GM23338 (cell line): ENCODE measurements at regions not wholly inside any gene's neighbourhood (a gene's known extent, or its start where the extent isn't known, plus 50 kb on each side); places are given as distances from the start of the nearest gene placed in this dataset.

ENCODE experiments used
- ATAC-seq: fragments of 200-7000 bp; cut with Tn5 transposase; 3 replicates; pipeline ENCODE4 v1.9.1; 2020
- DNase-seq: peaks from one replicate; pipeline ENCODE4 v3.0.0-alpha.2; 2015; ENCODE audit warnings: low spot score
- H2AFZ ChIP-seq: fragments of 200-600 bp; sonication (generic); 2 replicates; pipeline ENCODE4 v1.8.0; 2016; ENCODE audit warnings: antibody characterized with exemption, mild to moderate bottlenecking, moderate library complexity
- H3F3A ChIP-seq: fragments of 200-600 bp; sonication (generic); replicated peaks from 2 replicates; pipeline ENCODE4 v1.8.0; 2017; ENCODE audit warnings: antibody characterized with exemption, mixed run types, low read depth
- H3K27ac ChIP-seq: fragments of 200-600 bp; sonication (generic); 2 replicates; pipeline ENCODE4 v1.6.1; 2016; ENCODE audit warnings: low read depth
- H3K27me3 ChIP-seq: fragments of 200-600 bp; sonication (generic); 2 replicates; pipeline ENCODE4 v1.8.0; 2016; ENCODE audit warnings: mild to moderate bottlenecking, mixed run types, moderate library complexity; ENCODE audit not compliant: insufficient read depth
- H3K36me3 ChIP-seq: fragments of 200-600 bp; sonication (generic); 2 replicates; pipeline ENCODE4 v1.8.0; 2016; ENCODE audit warnings: mild to moderate bottlenecking; ENCODE audit not compliant: insufficient read depth
- H3K4me1 ChIP-seq: fragments of 200-600 bp; sonication (generic); 2 replicates; pipeline ENCODE4 v1.8.0; 2016; ENCODE audit warnings: mild to moderate bottlenecking, moderate library complexity; ENCODE audit not compliant: insufficient read depth
- H3K4me2 ChIP-seq: fragments of 200-600 bp; sonication (generic); 2 replicates; pipeline ENCODE4 v1.7.1; 2017; ENCODE audit warnings: mixed run types
- H3K4me3 ChIP-seq: fragments of 200-600 bp; sonication (generic); 2 replicates; pipeline ENCODE4 v1.6.1; 2016; ENCODE audit warnings: mixed run types
- H3K79me2 ChIP-seq: fragments of 200-600 bp; sonication (generic); replicated peaks from 2 replicates; pipeline ENCODE4 v1.8.0; 2017; ENCODE audit warnings: mild to moderate bottlenecking; ENCODE audit not compliant: insufficient read depth
- H3K9me2 ChIP-seq: fragments of 200-600 bp; sonication (generic); 2 replicates; pipeline ENCODE4 v1.8.0; 2017; ENCODE audit not compliant: insufficient read depth
- H4K20me1 ChIP-seq: fragments of 200-600 bp; sonication (generic); replicated peaks from 2 replicates; pipeline ENCODE4 v1.8.0; 2017; ENCODE audit warnings: mild to moderate bottlenecking; ENCODE audit not compliant: insufficient read depth
- H3K27ac Mint-ChIP-seq: 2 replicates; pipeline ENCODE4 v1.8.0; 2020; ENCODE audit warnings: inconsistent platforms, mild to moderate bottlenecking, moderate library complexity, mixed read lengths
- H3K27me3 Mint-ChIP-seq: 3 replicates; pipeline ENCODE4 v1.8.0; 2022; ENCODE audit warnings: low read depth, mild to moderate bottlenecking, moderate library complexity, mixed read lengths, inconsistent platforms; ENCODE audit not compliant: insufficient read depth, poor library complexity
- H3K36me3 Mint-ChIP-seq: 3 replicates; pipeline ENCODE4 v1.8.0; 2021; ENCODE audit warnings: low read depth, mild to moderate bottlenecking, inconsistent platforms, moderate library complexity, mixed read lengths
- H3K4me1 Mint-ChIP-seq: 3 replicates; pipeline ENCODE4 v1.8.0; 2020; ENCODE audit warnings: mild to moderate bottlenecking, inconsistent platforms, mixed read lengths
- H3K4me3 Mint-ChIP-seq: 3 replicates; pipeline ENCODE4 v1.8.0; 2021; ENCODE audit warnings: moderate library complexity, mild to moderate bottlenecking, inconsistent platforms, mixed read lengths
- H3K9me3 Mint-ChIP-seq: 3 replicates; pipeline ENCODE4 v1.8.0; 2020; ENCODE audit warnings: moderate library complexity, mild to moderate bottlenecking, inconsistent platforms, mixed read lengths
- CREB1 ChIP-seq: fragments of 250-450 bp; sonication (Bioruptor Pico); IDR thresholded peaks from 2 replicates; pipeline ENCODE4 v1.5.0; 2020; ENCODE audit warnings: low read depth, mild to moderate bottlenecking, moderate library complexity
- ETS1 ChIP-seq: IDR thresholded peaks from 2 replicates; pipeline ENCODE4 v1.6.1; 2016; ENCODE audit warnings: antibody characterized with exemption
- EZH2 ChIP-seq: fragments of 200-600 bp; sonication (generic); IDR thresholded peaks from one replicate; pipeline ENCODE4 v1.8.0; 2017; ENCODE audit warnings: antibody characterized with exemption, mild to moderate bottlenecking, low read depth; ENCODE audit not compliant: unreplicated experiment
- EZH2phosphoT487 ChIP-seq: fragments of 200-600 bp; sonication (generic); IDR thresholded peaks from one replicate; pipeline ENCODE4 v1.8.1; 2018; ENCODE audit warnings: antibody characterized with exemption; ENCODE audit not compliant: unreplicated experiment
- JUNB ChIP-seq: IDR thresholded peaks from one replicate; pipeline ENCODE4 v1.6.1; 2016; ENCODE audit warnings: antibody characterized with exemption; ENCODE audit not compliant: unreplicated experiment
- NANOG ChIP-seq: IDR thresholded peaks from 2 replicates; pipeline ENCODE4 v1.6.1; 2016; ENCODE audit warnings: antibody characterized with exemption, borderline replicate concordance
- POLR2AphosphoS5 ChIP-seq: IDR thresholded peaks from 2 replicates; pipeline ENCODE4 v1.6.1; 2016; ENCODE audit warnings: antibody characterized with exemption, low read depth
- REST ChIP-seq: IDR thresholded peaks from one replicate; pipeline ENCODE4 v1.6.1; 2018; ENCODE audit warnings: antibody characterized with exemption; ENCODE audit not compliant: unreplicated experiment
- STAT1 ChIP-seq: IDR thresholded peaks from one replicate; pipeline ENCODE4 v1.6.1; 2016; ENCODE audit warnings: antibody characterized with exemption; ENCODE audit not compliant: unreplicated experiment
- ZNF114 ChIP-seq: fragments of 250-450 bp; sonication (Bioruptor Pico); IDR thresholded peaks from 2 replicates; pipeline ENCODE4 v1.5.0; 2020; ENCODE audit warnings: mild to moderate bottlenecking, moderate library complexity
- ZNF331 ChIP-seq: fragments of 250-450 bp; sonication (Bioruptor Pico); IDR thresholded peaks from 2 replicates; pipeline ENCODE4 v1.5.0; 2020; ENCODE audit warnings: low read depth, mild to moderate bottlenecking, moderate library complexity
- ZNF462 ChIP-seq: fragments of 250-450 bp; sonication (Bioruptor Pico); IDR thresholded peaks from 2 replicates; pipeline ENCODE4 v1.5.0; 2020; ENCODE audit warnings: mild to moderate bottlenecking, moderate library complexity
- TF ChIP-seq, protein P1 (sequence below), 2 experiments: fragments of 200-600 bp in 1 of 2; sonication (generic) in 1 of 2; conservative IDR thresholded peaks; 2 replicates each; pipeline versions ENCODE4 v1.5.1 to v1.6.1; 2016 to 2017; ENCODE audit warnings: antibody characterized with exemption in 2 of 2, low read depth in 2 of 2, mild to moderate bottlenecking in 2 of 2, moderate library complexity in 1 of 2

- ATAC-seq: no peak
- DNase-seq: no peak
- no peaks in the 10 kb centered on the region for H3K79me2 ChIP-seq
- no peaks in the 10 kb centered on the region for H3F3A ChIP-seq
- no peaks in the 10 kb centered on the region for H4K20me1 ChIP-seq
- H3K4me1 ChIP-seq: no peaks in the 10 kb centered on the region
- TF ChIP-seq CREB1 (CRISPR knock-in tag) (no peak), EZH2phosphoT487 (no peak), ETS1 (no peak), ZNF462 (CRISPR knock-in tag) (no peak), NANOG (no peak), JUNB (no peak), STAT1 (no peak), ZNF114 (CRISPR knock-in tag) (no peak), POLR2AphosphoS5 (no peak), ZNF331 (CRISPR knock-in tag) (no peak), EZH2 (no peak), REST (no peak)
- TF ChIP-seq, protein P1, sequence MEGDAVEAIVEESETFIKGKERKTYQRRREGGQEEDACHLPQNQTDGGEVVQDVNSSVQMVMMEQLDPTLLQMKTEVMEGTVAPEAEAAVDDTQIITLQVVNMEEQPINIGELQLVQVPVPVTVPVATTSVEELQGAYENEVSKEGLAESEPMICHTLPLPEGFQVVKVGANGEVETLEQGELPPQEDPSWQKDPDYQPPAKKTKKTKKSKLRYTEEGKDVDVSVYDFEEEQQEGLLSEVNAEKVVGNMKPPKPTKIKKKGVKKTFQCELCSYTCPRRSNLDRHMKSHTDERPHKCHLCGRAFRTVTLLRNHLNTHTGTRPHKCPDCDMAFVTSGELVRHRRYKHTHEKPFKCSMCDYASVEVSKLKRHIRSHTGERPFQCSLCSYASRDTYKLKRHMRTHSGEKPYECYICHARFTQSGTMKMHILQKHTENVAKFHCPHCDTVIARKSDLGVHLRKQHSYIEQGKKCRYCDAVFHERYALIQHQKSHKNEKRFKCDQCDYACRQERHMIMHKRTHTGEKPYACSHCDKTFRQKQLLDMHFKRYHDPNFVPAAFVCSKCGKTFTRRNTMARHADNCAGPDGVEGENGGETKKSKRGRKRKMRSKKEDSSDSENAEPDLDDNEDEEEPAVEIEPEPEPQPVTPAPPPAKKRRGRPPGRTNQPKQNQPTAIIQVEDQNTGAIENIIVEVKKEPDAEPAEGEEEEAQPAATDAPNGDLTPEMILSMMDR (conservative IDR thresholded peaks at IDR 0.05; ENCODE audit: low read depth in 2 of 2): no peak
- Mint-ChIP-seq H3K9me3 (no peaks in the 10 kb centered on the region; the same call in 1 of the 3 replicates), H3K36me3 (no peaks in the 10 kb centered on the region), H3K27me3 (no peaks in the 10 kb centered on the region), H3K27ac (no peak overlapping the region), H3K4me1 (no peaks in the 10 kb centered on the region), H3K4me3 (no peak overlapping the region)
- no peaks in the 10 kb centered on the region for H3K27me3 ChIP-seq
- no peak overlapping the region for H3K4me3 ChIP-seq
- no peak overlapping the region for H3K27ac ChIP-seq
- no peak overlapping the region for H3K4me2 ChIP-seq
- H3K9me2 ChIP-seq: no peaks in the 10 kb centered on the region
- no peaks in the 10 kb centered on the region for H3K36me3 ChIP-seq
- no peak overlapping the region for H2AFZ ChIP-seq
Observed at GRCh38 chrX:42077675-42078074, 154.3 kb upstream of the CASK start.
